Endothelial cell of umbilical vein (primary cell): ENCODE measurements at regions not wholly inside any gene's neighbourhood (a gene's known extent, or its start where the extent isn't known, plus 50 kb on each side); places are given as distances from the start of the nearest gene placed in this dataset.

Experiments
- BruUV-seq: library from RNA; stranded (reverse); fragments of 400-500 nt; replicated peaks from 2 replicates; lab custom pipeline; 2021; lab: Mats Ljungman, UMichigan
- CTCF ChIA-PET: fragments of 300-600, 350-600 bp; sonication (Branson Sonifier 250); formaldehyde crosslinking; loops from one replicate; lab custom pipeline; 2021; ENCODE audit warnings: antibody characterized with exemption, inconsistent platforms; lab: Charles Lee
- POLR2A ChIA-PET: fragments of 300-600, 350-600 bp; sonication (Branson Sonifier 250); formaldehyde crosslinking; loops from one replicate; lab custom pipeline; 2021; ENCODE audit warnings: antibody characterized with exemption, inconsistent platforms; lab: Charles Lee
- DNase-seq: peaks from one replicate; pipeline ENCODE4 v3.0.0-alpha.2; 2011; ENCODE audit warnings: low read depth, low spot score
- FAIRE-seq: peaks from 2 replicates; lab custom pipeline; 2011; peaks lifted over from hg19 to GRCh38; lab: Jason Lieb, UNC
- H2AFZ ChIP-seq: 2 replicates; pipeline ENCODE4 v1.6.0; 2012; ENCODE audit warnings: low read depth, low read length, control low read depth, inconsistent platforms
- H3K27ac ChIP-seq: 2 replicates; pipeline ENCODE4 v1.5.1; 2011; ENCODE audit warnings: low read depth, mild to moderate bottlenecking, control low read depth, low read length, moderate library complexity; ENCODE audit not compliant: insufficient read depth
- H3K27me3 ChIP-seq, 2 experiments: 2 replicates each; pipeline versions ENCODE4 v1.6.0 to v1.6.1; 2011; ENCODE audit warnings: low read length in 2 of 2, mixed read lengths in 1 of 2; ENCODE audit not compliant: control insufficient read depth in 2 of 2, insufficient read depth in 2 of 2
- H3K36me3 ChIP-seq, 2 experiments: 2 replicates in 1 of 2; 3 replicates in 1 of 2; pipeline ENCODE4 v1.5.1; 2011; ENCODE audit warnings: low read length in 2 of 2, mild to moderate bottlenecking in 1 of 2, moderate library complexity in 1 of 2; ENCODE audit not compliant: control insufficient read depth in 2 of 2, insufficient read depth in 2 of 2; ENCODE audit errors: extremely low read depth in 1 of 2
- H3K4me1 ChIP-seq: 3 replicates; pipeline ENCODE4 v1.5.1; 2011; ENCODE audit warnings: mild to moderate bottlenecking, low read length; ENCODE audit not compliant: control insufficient read depth, insufficient read depth; ENCODE audit errors: extremely low read depth
- H3K4me2 ChIP-seq: 2 replicates; pipeline ENCODE4 v1.6.1; 2011; ENCODE audit warnings: low read length, control low read depth, mixed read lengths; ENCODE audit not compliant: insufficient read depth
- H3K4me3 ChIP-seq, 3 experiments: fragments of 200-600 bp in 1 of 3; sonication (generic), shearing (Covaris generic) in 1 of 3; replicated peaks in 1 of 3; 2 replicates each; pipeline ENCODE4 v1.5.1; 2011 to 2016; ENCODE audit warnings: control low read depth in 3 of 3, low read length in 3 of 3, mild to moderate bottlenecking in 2 of 3, inconsistent platforms in 1 of 3, low read depth in 1 of 3, moderate library complexity in 1 of 3; ENCODE audit not compliant: insufficient read depth in 1 of 3
- H3K79me2 ChIP-seq: 2 replicates; pipeline ENCODE4 v1.6.0; 2012; ENCODE audit warnings: low read length, inconsistent platforms; ENCODE audit not compliant: control insufficient read depth, insufficient read depth
- H3K9ac ChIP-seq: replicated peaks from 2 replicates; pipeline ENCODE3; 2011; ENCODE audit warnings: low read length, control low read depth; ENCODE audit not compliant: insufficient read depth; ENCODE audit errors: extremely low read depth
- H3K9me1 ChIP-seq: replicated peaks from 3 replicates; pipeline ENCODE4 v1.6.0; 2011; ENCODE audit warnings: mild to moderate bottlenecking, low read length; ENCODE audit not compliant: control insufficient read depth, insufficient read depth; ENCODE audit errors: extremely low read depth
- H3K9me3 ChIP-seq: replicated peaks from 2 replicates; pipeline ENCODE4 v1.5.1; 2012; ENCODE audit warnings: low read length, inconsistent platforms; ENCODE audit not compliant: control insufficient read depth, insufficient read depth
- H4K20me1 ChIP-seq: replicated peaks from 2 replicates; pipeline ENCODE3; 2011; ENCODE audit warnings: mild to moderate bottlenecking, low read length; ENCODE audit not compliant: control insufficient read depth, insufficient read depth; ENCODE audit errors: extremely low read depth
- EZH2 ChIP-seq: IDR thresholded peaks from 2 replicates; pipeline ENCODE4 v1.6.1; 2012; ENCODE audit warnings: borderline replicate concordance, low read depth, mild to moderate bottlenecking, moderate library complexity, low read length, inconsistent platforms; ENCODE audit not compliant: severe bottlenecking
- FOS ChIP-seq: IDR thresholded peaks from 2 replicates; pipeline ENCODE4 v1.6.1; 2011; ENCODE audit warnings: mild to moderate bottlenecking, low read length, moderate library complexity, borderline replicate concordance; ENCODE audit not compliant: insufficient read depth
- GATA2 ChIP-seq: IDR thresholded peaks from 2 replicates; pipeline ENCODE4 v1.7.0; 2011; ENCODE audit warnings: low read depth, mild to moderate bottlenecking, moderate library complexity, mixed read lengths, low read length; ENCODE audit not compliant: insufficient read length, insufficient read depth
- JUN ChIP-seq: IDR thresholded peaks from 2 replicates; pipeline ENCODE4 v1.6.1; 2011; ENCODE audit warnings: borderline replicate concordance, low read depth; ENCODE audit not compliant: insufficient read length, insufficient read depth
- MYC ChIP-seq: IDR thresholded peaks from one replicate; pipeline ENCODE4 v1.6.1; 2011; ENCODE audit warnings: mild to moderate bottlenecking, low read depth, low read length
- POLR2A ChIP-seq: IDR thresholded peaks from 2 replicates; pipeline ENCODE4 v1.6.1; 2012; ENCODE audit warnings: low read depth, mild to moderate bottlenecking, control low read depth, low read length
- POLR2AphosphoS5 ChIP-seq: IDR thresholded peaks from 2 replicates; pipeline ENCODE4 v1.6.1; 2012; ENCODE audit warnings: low read depth, mild to moderate bottlenecking, control low read depth, low read length, moderate library complexity; ENCODE audit not compliant: insufficient read depth
- dilution Hi-C: fragments of 300-500 bp; cut with MboI; formaldehyde crosslinking; loops from one replicate; pipeline ENCODE4 v1.15.0; 2019; ENCODE audit warnings: low sequenced_read_pairs; ENCODE audit not compliant: extremely low pct_ligation_motif_present
- intact Hi-C: fragments of 100-400 bp; cut with micrococcal nuclease; formaldehyde crosslinking; loops from one replicate; pipeline ENCODE4 v1.10.0; 2022
- TF ChIP-seq, protein P1 (sequence below): IDR thresholded peaks from 2 replicates; pipeline ENCODE4 v1.6.1; 2011; ENCODE audit not compliant: insufficient read depth, insufficient read length
- TF ChIP-seq, protein P2 (sequence below), 2 donors: IDR thresholded peaks; 1 replicate in 1 of 2; 2 replicates in 1 of 2; pipeline ENCODE4 v1.5.1; 2011; ENCODE audit warnings: low read length in 2 of 2, mild to moderate bottlenecking in 2 of 2, moderate library complexity in 2 of 2, control low read depth in 1 of 2, inconsistent platforms in 1 of 2, low read depth in 1 of 2; ENCODE audit not compliant: insufficient read depth in 1 of 2; ENCODE audit errors: extremely low read depth in 1 of 2

DNA sequence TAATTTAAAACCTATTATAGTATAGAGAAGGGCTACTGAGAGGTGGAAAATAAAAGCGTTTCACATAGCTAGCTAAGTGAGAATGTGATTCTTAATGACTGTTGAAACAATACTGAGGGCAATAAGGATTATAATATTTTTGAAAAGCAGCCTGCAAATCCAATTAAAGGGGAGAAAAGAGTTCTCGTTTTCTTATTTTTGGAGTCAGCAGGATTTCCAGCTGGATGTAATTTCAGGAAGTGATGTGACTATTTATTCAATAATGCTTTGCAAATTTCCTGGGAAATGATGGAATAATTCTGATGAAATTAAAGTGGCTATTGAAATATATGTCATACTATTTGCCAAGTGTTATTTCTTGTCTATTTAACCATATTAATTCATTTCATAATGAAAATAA is 279.1 kb downstream of the AEBP2 start:
- H3K9me1 ChIP-seq: no peaks in the 10 kb centered on the region
- H3K4me1 ChIP-seq: no peaks in the 10 kb centered on the region
- no peak overlapping the region for H3K4me3 ChIP-seq
- H2AFZ ChIP-seq: no peak overlapping the region
- no peaks in the 10 kb centered on the region for H3K79me2 ChIP-seq
- H3K27ac ChIP-seq: no peak overlapping the region
- no peaks in the 10 kb centered on the region for H3K9me3 ChIP-seq
- DNase-seq (no peak), FAIRE-seq (no peak)
- intact Hi-C loops: no loop called here
- H3K27me3 ChIP-seq: no peaks in the 10 kb centered on the region
- no peak overlapping the region for H3K4me2 ChIP-seq
- no peaks in the 10 kb centered on the region for H3K36me3 ChIP-seq
- POLR2A ChIA-PET: no interaction called here
- dilution Hi-C loops: no loop called here
- H4K20me1 ChIP-seq: no peaks in the 10 kb centered on the region
- no TSS peak for BruUV-seq
- TF ChIP-seq, protein P1, sequence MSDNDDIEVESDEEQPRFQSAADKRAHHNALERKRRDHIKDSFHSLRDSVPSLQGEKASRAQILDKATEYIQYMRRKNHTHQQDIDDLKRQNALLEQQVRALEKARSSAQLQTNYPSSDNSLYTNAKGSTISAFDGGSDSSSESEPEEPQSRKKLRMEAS: no peak
- no peak for TF ChIP-seq POLR2A
- no peak for TF ChIP-seq EZH2
- no peak for TF ChIP-seq MYC
- no peak for TF ChIP-seq POLR2AphosphoS5
- TF ChIP-seq JUN: no peak
- TF ChIP-seq FOS: no peak
- TF ChIP-seq GATA2: no peak
- TF ChIP-seq, protein P2, sequence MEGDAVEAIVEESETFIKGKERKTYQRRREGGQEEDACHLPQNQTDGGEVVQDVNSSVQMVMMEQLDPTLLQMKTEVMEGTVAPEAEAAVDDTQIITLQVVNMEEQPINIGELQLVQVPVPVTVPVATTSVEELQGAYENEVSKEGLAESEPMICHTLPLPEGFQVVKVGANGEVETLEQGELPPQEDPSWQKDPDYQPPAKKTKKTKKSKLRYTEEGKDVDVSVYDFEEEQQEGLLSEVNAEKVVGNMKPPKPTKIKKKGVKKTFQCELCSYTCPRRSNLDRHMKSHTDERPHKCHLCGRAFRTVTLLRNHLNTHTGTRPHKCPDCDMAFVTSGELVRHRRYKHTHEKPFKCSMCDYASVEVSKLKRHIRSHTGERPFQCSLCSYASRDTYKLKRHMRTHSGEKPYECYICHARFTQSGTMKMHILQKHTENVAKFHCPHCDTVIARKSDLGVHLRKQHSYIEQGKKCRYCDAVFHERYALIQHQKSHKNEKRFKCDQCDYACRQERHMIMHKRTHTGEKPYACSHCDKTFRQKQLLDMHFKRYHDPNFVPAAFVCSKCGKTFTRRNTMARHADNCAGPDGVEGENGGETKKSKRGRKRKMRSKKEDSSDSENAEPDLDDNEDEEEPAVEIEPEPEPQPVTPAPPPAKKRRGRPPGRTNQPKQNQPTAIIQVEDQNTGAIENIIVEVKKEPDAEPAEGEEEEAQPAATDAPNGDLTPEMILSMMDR (IDR thresholded peaks at IDR 0.05; ENCODE audit: extremely low read depth in 1 of 2, insufficient read depth in 1 of 2, low read depth in 1 of 2, low read length in 2 of 2): no peak
- no peak overlapping the region for H3K9ac ChIP-seq
- CTCF ChIA-PET: interaction anchor here (1.1 to 1.8 kb wide), 3 partner anchors 19 to 24 kb away, joined by 3 to 9 read pairs (median 3); no protein-coding TSS in a partner anchor
